Muscle layer of duodenum (tissue), 2 donors: ENCODE measurements at regions not wholly inside any gene's neighbourhood (a gene's known extent, or its start where the extent isn't known, plus 50 kb on each side); places are given as distances from the start of the nearest gene placed in this dataset.
"Not testable (repeated sequence)": the region's sequence is repeated elsewhere in the genome, so short reads cannot be mapped to it uniquely, and the experiment has no call there.

Source experiments
- H3K27ac ChIP-seq: one replicate; pipeline ENCODE4 v1.7.0; 2013; ENCODE audit warnings: mild to moderate bottlenecking, low read length
- H3K27me3 ChIP-seq: one replicate; pipeline ENCODE4 v1.7.0; 2013; ENCODE audit warnings: low read depth, mild to moderate bottlenecking, control low read depth, low read length
- H3K36me3 ChIP-seq, 2 donors: one replicate each; pipeline ENCODE4 v1.7.0; 2013; ENCODE audit warnings: low read length in 2 of 2, control low read depth in 1 of 2, mild to moderate bottlenecking in 1 of 2; ENCODE audit not compliant: insufficient read depth in 2 of 2, control insufficient read depth in 1 of 2
- H3K4me1 ChIP-seq, 2 donors: one replicate each; pipeline ENCODE4 v1.7.0; 2013; ENCODE audit warnings: low read length in 2 of 2, mild to moderate bottlenecking in 2 of 2, control low read depth in 1 of 2, moderate library complexity in 1 of 2; ENCODE audit not compliant: insufficient read depth in 2 of 2, control insufficient read depth in 1 of 2
- H3K4me3 ChIP-seq, 2 donors: one replicate each; pipeline ENCODE4 v1.7.0; 2013; ENCODE audit warnings: low read length in 2 of 2, low read depth in 1 of 2, mild to moderate bottlenecking in 1 of 2
- H3K9me3 ChIP-seq, 2 donors: one replicate each; pipeline ENCODE4 v1.7.0; 2013; ENCODE audit warnings: low read length in 2 of 2, control low read depth in 1 of 2, mild to moderate bottlenecking in 1 of 2; ENCODE audit not compliant: control insufficient read depth in 1 of 2
- donor health status: healthy.

GRCh38 chr12:9344541-9344940 lies 136.3 kb upstream of the PZP start:
- H3K4me3 ChIP-seq = no peak overlapping the region
- H3K27ac ChIP-seq = no peak overlapping the region
- H3K9me3 ChIP-seq = no peaks in the 10 kb centered on the region
- H3K27me3 ChIP-seq = no peaks in the 10 kb centered on the region
- no peaks in the 10 kb centered on the region for H3K36me3 ChIP-seq
- H3K4me1 ChIP-seq = no peaks in the 10 kb centered on the region

- no peaks in the 10 kb centered on the region for H3K4me1 ChIP-seq
Measured at GRCh38 chr12:9343731-9344130, 135.5 kb upstream of the PZP start.

GRCh38 chr12:9342614-9343353 lies 134.6 kb upstream of the PZP start:
- no peaks in the 10 kb centered on the region for H3K27me3 ChIP-seq
- no peak overlapping the region for H3K27ac ChIP-seq
- H3K36me3 ChIP-seq = no peaks in the 10 kb centered on the region
- H3K9me3 ChIP-seq = no peaks in the 10 kb centered on the region
- H3K4me1 ChIP-seq = no peaks in the 10 kb centered on the region
- no peak overlapping the region for H3K4me3 ChIP-seq

More at GRCh38 chr12:9343731-9344130, 135.5 kb upstream of the PZP start:
- H3K4me3 ChIP-seq = no peak overlapping the region
- H3K9me3 ChIP-seq = no peaks in the 10 kb centered on the region
- H3K27me3 ChIP-seq = no peaks in the 10 kb centered on the region
- H3K27ac ChIP-seq = no peak overlapping the region
- H3K36me3 ChIP-seq = no peaks in the 10 kb centered on the region

- H3K4me3 ChIP-seq = no peak overlapping the region
- no peak overlapping the region for H3K27ac ChIP-seq
- H3K36me3 ChIP-seq = no peaks in the 10 kb centered on the region
- no peaks in the 10 kb centered on the region for H3K27me3 ChIP-seq
- no peaks in the 10 kb centered on the region for H3K4me1 ChIP-seq
- no peaks in the 10 kb centered on the region for H3K9me3 ChIP-seq
Measured at GRCh38 chr12:9341260-9341585, 133.0 kb upstream of the PZP start.

GRCh38 chr12:9340422-9341259 lies 132.4 kb upstream of the PZP start:
- Histone ChIP-seq H3K27ac (no peak overlapping the region), H3K27me3 (no peaks in the 10 kb centered on the region), H3K9me3 (no peaks in the 10 kb centered on the region), H3K36me3 (no peaks in the 10 kb centered on the region), H3K4me1 (no peaks in the 10 kb centered on the region), H3K4me3 (no peak overlapping the region)

- Histone ChIP-seq H3K4me1 (no peaks in the 10 kb centered on the region), H3K9me3 (no peaks in the 10 kb centered on the region), H3K27ac (no peak overlapping the region), H3K4me3 (no peak overlapping the region), H3K27me3 (no peaks in the 10 kb centered on the region), H3K36me3 (no peaks in the 10 kb centered on the region)
Measured at GRCh38 chr12:9337656-9338055, 129.5 kb upstream of the PZP start.

- H3K27me3 ChIP-seq, H3K36me3 ChIP-seq, H3K4me3 ChIP-seq, H3K9me3 ChIP-seq, H3K4me1 ChIP-seq, H3K27ac ChIP-seq: not testable (repeated sequence)
Measured at GRCh38 chr12:9336375-9337011, 128.3 kb upstream of the PZP start.

- H3K4me3 ChIP-seq = no peak overlapping the region
- H3K27ac ChIP-seq = no peak overlapping the region
- H3K27me3 ChIP-seq = no peaks in the 10 kb centered on the region
- H3K36me3 ChIP-seq = no peaks in the 10 kb centered on the region
- H3K9me3 ChIP-seq = no peaks in the 10 kb centered on the region
- H3K4me1 ChIP-seq = no peaks in the 10 kb centered on the region
Measured at GRCh38 chr12:9335867-9336266, 127.7 kb upstream of the PZP start.

GRCh38 chr12:9334964-9335363 lies 126.8 kb upstream of the PZP start:
- Histone ChIP-seq H3K9me3 (no peaks in the 10 kb centered on the region), H3K27me3 (no peaks in the 10 kb centered on the region), H3K4me3 (no peak overlapping the region), H3K4me1 (no peaks in the 10 kb centered on the region), H3K27ac (no peak overlapping the region), H3K36me3 (no peaks in the 10 kb centered on the region)

GRCh38 chr12:9334041-9334692 lies 126.0 kb upstream of the PZP start:
- H3K27ac ChIP-seq = no peak overlapping the region
- no peaks in the 10 kb centered on the region for H3K4me1 ChIP-seq
- no peak overlapping the region for H3K4me3 ChIP-seq
- H3K9me3 ChIP-seq = no peaks in the 10 kb centered on the region
- no peaks in the 10 kb centered on the region for H3K36me3 ChIP-seq
- no peaks in the 10 kb centered on the region for H3K27me3 ChIP-seq

GRCh38 chr12:9333161-9333560 lies 125.0 kb upstream of the PZP start:
- Histone ChIP-seq H3K27me3 (no peaks in the 10 kb centered on the region), H3K9me3 (no peaks in the 10 kb centered on the region), H3K4me1 (no peaks in the 10 kb centered on the region), H3K36me3 (no peaks in the 10 kb centered on the region), H3K27ac (no peak overlapping the region), H3K4me3 (no peak overlapping the region)
